ENCODE measurements at regions not wholly inside any gene's neighbourhood (a gene's known extent, or its start where the extent isn't known, plus 50 kb on each side); places are given as distances from the start of the nearest gene placed in this dataset.

DNA sequence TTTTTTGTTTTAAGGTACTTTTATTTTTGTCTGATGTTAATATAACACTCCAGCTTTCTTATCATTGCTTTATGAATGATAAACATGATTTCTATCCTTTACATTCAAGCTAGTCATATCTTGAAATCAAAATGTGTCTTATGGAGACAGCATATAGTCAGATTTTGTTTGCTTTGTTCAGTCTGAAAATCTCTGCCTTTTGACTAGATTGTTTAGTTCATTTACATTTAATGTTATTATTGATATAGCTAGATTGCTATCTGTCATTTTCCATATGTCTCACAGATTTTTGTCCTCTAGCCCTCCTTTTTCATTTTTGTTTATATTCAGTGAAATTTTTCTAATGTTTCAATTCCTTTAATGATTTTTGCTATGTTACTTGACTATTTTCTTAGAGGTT, 332.8 kb downstream of the SMOC2 start:
- DNase-seq (ENCODE audit: low spot score): no peak

DNA sequence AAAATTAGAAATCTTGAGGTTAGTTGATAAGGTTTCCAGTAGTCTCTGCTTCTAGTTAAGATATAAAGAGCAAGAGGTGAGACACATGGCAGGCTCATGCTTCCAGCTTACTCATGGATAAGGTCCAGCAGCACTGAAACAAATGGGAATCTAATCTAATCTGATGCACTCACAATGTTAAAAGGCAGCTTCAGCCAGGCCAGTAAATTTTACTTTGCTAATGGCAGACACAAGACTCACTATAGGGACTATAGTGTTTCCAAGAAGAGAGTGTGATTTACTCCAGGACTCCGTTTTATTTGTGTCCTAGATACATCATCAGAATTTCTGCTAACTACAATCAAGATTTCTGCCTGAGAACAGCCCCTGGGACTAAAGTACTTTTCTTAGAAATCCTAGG, 324.8 kb downstream of the SMOC2 start:
- no peak for DNase-seq (ENCODE audit: low spot score)

DNA sequence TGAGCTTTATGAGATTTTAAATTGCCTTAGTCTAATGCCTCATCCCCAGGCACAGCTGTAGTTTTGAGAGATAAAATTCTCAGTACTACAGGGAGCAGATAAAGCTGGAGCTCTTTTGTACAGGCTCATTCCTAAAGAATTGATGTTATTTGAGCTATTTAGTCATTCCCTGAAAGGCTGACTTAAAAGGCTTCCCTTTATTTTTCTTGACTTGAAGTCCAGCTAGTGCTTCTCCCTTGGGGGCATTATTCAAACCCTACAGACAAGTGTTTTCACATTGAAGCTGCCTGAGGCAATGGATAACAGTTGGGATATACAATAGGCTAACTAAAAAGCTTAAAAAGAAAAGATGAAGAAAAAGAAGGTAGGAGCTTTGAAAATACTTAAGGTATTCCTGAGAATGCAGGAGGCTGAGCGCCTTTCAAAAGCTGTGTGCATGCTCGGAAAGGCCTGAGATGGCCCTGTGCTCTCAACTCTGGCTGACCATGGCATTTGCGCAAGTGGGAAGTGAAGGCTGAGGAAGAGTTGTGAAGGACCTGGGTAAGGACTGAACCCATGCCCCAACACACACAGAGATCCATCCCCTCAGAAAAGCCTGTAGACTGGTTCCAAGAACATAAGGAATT, 315.1 kb downstream of the SMOC2 start:
- DNase-seq (ENCODE audit: low spot score): no peak

DNA sequence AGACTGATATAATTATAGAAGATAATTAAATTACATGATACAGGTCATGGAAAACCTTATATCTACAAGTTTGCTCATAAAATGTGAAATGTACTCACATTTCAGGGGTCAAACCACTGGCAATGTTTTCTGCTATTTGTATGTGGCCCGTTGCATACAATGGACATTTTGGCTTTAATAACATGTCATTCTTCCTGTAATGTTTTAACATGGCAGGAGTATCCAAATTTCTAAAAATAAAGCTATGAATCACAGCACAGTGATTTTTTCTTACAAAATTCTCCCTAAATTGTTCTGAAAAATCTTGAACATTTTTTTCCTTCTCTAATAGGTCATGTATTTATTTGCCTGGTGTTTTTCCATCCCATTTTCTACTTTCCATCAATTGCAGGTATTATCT, 305.7 kb downstream of the SMOC2 start:
- no peak for DNase-seq (ENCODE audit: low spot score)

DNA sequence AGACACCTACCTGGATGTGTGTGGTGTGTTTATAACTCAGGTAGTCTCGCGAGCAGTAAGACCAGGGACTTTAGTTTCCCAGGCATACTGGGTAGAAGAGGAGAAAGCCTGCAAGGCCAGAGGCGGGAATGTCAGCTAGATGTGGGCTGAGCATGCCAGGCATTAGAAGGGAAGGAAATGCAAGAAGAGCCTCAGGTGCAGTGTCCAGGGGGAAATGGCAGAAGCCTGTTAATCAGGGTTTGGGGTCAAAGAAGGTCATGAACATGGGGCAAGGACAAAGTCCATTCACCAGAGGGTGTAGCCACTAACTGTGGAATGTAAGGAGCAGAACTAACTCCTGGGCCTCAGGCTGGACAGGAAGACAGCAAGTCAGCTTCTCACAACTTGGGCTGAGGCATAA, 305.0 kb downstream of the SMOC2 start:
- DNase-seq (ENCODE audit: low spot score): no peak

DNA sequence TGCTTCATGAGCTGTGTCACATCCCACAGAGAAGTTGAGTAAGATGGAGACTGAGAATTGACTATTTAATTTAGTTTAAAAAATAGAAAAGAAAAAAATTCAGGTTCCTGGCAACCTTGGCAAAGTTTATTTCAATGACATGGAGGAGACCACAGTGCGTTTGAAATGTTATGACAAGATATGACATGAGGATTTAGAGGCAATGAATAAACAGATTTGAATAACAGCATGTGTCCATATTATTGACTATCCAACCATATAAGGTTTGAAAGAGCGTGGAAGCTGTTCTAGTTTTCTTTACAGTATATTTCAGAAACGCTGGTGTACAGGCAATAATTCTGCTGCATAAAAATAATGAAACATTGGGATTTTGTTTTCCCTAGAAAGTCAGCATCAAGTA, 303.9 kb downstream of the SMOC2 start:
- no peak for DNase-seq (ENCODE audit: low spot score)

DNA sequence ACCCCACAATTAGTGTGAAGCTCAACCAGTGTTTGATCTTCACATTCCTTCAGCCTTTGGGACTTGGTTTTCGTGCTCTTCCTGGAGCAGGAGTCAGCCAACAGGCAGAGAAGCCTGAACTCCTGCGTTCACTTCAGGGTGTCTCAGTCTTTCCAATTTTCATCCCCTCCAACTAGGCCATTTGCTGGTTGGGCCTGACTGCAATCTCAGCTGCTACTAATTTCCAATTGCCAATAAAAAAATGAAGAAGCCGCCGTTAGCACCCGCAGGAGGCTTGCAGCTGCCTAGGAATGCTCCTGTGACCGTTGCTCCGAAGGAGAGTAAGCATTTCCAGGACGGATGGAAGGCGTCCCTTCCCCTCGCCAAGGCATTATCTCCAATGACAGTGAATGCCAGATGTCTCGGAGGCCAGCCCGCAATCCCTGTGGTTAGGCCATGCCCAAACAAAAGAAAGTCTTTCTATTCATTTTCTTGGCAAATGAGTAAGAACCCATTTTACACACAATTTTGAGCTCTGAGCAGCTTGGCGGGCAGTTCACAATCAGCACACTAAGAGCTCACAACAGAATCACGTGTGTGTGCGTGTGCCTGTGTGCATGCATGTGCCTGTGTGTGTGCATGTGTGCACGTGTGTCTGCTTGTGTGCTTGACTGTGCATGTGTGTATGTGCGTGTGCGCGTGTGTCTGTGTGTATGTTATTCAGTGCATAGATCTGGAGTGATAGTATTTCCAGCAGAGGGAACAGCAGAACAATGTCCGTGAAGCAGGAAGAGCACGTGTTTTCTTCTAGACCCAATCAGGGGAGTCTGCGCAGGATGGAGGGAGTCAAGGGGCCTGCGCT, 301.2 kb downstream of the SMOC2 start:
- peak; percentile 55 for DNase-seq (ENCODE audit: low spot score)

DNA sequence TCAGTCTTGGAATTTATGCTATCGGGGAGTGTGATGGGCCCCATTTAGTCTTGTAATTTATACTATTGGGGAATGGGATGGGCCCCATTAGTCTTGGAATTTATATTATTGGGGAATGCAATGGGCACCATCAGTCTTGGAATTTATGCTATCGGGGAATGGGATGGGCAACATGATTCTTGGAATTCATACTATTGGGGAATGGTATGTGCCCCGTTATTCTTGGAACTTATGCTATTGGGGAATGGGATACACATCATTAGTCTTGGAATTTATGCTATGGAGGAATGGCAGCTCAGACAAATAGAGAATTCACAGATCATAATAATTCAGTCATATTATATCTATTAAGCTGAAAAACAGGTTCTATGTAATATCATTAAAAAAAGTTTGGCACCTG, 300.3 kb downstream of the SMOC2 start:
- DNase-seq (ENCODE audit: low spot score): no peak

DNA sequence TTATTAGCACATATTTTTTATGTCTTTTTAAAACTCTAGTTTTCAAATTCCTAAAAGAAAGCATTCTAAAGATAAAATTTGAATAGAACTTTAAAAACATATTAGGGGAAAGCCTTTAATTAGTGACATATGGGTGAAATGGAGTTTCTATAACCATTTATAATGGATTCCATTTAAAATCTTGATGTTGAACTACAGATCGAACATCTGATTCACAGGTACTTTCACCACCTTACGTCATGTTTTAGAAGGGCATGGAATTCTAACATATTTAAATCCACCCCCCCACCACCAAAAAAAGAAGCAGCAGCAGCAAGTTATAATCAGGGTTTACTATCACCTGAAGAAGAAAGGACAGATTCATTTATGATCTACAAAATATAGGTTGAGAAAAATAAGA, 298.4 kb downstream of the SMOC2 start:
- DNase-seq (ENCODE audit: low spot score): no peak

DNA sequence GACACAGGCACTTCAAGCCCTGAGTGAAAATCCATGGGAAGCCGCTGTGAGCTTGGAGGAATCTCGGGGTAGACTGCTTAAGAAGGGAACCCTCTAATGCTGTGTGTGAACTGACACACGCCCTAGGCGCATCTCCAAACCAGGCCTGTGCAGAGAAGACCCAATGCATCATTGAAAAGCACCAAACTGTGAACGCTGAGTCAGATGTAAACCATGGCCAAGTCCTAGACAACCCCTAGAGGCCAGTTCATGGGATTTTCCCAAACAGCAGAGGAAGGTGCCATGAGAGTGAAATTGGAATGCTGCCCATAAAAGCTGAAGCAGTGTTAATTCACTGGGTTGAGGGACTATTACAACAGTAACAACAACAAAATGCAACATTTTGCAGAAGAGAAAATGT, 296.5 kb downstream of the SMOC2 start:
- no peak for DNase-seq (ENCODE audit: low spot score)

DNA sequence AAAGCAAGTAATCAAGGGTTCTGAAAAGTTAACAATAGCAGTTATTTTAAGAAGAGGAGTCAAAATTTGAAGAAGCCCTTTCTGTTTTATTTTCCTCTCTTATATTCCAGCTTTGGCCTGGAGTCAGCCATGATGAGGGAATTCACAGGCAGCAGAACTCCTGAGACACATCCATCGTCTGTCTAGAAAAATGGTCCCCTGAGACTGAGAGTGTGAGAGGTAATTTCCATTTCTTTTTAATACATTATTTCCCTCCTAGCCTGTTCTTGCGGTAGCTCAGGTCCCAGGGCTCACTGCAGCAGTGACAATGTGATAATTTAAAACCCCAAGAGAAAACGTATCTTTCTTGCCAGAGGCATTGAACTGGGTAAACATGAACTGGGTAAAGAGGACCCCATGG, 296.0 kb downstream of the SMOC2 start:
- no peak for DNase-seq (ENCODE audit: low spot score)

DNA sequence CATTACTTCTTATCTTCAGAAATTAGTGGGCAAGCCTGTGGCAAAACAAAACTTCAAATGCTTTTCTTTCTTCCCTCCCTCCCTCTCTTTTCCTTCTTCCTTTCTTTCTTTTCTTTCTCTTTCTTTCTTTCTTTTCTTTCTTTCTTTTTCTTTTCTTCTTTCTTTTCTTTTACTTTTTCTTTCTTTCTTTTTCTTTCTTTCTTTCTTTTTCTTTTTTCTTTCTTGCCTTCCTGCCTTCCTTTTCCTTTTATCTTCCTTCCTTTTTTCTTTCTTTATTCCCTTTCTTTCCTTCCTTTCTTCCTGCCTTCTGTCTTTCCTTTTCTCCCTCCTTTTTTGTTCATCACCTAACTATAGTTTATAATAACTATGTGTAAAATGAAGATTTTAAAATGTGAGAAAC, 295.1 kb downstream of the SMOC2 start:
- no peak for DNase-seq (ENCODE audit: low spot score)

DNA sequence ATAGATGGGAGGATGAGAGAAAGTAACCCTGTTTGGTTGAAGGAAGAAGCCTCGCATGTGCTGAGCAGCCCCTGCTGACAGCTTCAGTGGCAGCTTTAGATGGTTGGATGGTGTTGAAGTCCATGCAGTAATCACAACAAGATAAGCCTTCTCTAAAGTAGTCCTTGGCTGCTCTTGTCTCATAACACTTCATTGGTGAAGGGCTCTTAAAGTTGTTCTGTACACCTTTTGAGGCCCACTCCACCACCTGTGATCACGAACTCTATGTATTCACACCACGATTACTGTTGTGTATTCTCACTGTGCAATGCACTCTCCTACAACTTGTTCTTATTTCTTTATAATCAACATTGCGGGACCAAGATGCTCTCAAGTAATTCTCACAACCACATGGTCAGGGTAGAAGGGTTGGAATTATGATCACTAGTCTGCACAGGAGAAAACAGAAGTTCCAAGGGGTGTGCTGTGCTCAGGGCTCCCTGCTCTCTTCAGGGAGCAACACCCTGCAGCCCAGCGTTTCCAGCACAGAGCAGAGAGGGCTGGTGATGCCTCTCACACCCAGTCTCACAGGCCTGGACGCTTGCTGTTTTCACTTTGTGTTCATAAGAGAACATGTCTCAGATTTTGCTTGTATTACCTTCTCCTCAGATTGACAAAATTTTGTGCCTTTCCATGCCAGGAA, 294.4 kb downstream of the SMOC2 start:
- DNase-seq (ENCODE audit: low spot score): no peak

DNA sequence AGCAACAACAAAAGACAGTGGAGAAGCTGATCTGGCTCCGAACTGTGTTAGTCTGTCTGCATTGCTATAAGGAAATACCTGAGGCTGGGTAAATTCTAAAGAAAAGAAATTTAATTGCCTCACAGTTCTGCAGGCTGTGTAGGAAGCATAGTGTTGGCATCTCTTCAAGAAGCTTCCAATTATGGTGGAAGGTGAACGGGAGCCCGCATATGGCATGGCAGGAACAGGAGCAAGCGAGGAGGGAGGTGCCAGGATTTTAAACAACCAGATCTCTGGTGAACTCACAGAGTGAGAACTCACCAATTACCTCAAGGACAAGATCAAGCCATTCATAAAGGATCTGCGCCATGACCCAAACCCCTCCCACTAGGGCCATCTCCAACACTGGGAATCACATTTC, 293.5 kb downstream of the SMOC2 start:
- no peak for DNase-seq (ENCODE audit: low spot score)

DNA sequence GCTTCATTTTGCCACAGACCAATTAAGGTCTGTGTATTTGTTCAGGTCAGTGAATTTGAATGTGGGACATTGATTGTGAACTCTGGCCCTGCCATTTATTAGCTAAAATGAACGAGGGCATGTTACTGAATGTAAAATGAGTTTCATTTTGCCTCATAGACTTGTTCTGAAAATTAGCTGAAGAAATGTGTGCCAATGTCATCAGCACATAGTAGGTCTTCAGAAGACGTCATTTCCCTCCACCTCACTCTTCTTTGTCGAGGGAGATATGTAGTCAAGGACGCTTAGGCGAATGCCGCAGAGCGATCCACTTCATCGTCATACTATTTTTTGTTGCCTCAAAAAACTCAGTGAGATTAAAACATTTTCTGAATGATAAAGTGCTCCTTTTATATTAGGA, 291.7 kb downstream of the SMOC2 start:
- no peak for DNase-seq (ENCODE audit: low spot score)

DNA sequence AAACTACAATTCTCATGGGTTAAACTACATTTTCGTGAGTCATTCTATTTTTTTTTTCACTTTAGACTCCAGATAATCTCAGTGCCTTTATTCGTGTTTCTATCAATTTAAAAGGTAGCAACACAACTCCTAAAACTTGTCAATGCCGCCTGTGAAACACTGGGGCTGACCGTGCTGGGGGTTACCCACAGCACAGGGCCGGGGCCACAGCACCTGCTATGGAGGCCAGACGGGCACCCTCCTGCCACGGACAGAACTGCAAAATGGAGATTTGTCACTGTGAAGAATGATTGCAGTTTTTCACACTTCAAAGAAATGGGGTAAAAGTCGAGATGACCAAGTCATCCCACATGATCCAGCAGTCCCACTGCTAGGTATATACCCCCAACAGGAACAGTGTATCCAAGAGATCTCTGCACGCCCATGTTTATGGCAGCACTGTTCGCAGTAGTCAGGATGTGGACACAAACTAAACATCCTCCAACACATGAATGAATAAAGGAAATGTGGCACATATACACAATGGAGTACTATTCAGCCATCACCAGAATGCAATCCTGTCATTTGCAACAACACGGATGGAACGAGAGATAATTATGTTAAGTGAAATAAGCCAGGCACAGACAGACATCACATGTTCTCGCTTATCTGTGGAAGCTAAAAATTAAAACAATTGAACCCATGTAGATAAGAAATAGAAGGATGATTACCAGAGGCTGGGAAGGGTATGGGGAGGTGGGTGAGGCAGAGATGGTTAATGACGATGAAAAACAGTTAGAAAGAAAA, 290.1 kb downstream of the SMOC2 start:
- no peak for DNase-seq (ENCODE audit: low spot score)

DNA sequence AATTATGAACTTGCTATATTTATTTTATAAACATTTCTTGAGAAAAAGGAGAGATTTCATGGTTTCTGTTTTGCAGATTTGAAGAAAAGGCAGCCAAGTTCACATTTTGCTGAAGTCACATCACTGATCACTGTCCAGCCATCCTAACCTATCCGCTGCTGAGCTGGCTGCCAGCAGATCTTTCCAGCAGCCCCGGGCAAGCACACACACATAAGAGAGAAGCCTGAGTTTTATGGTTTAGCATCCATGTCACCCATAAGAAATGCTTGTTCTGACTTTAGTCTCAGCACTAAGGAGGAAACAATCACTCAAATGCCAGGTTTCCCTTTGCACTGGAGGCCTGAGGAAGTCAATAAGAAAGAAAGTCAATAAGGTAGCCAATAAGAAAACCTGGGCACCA, 287.1 kb downstream of the SMOC2 start:
- DNase-seq (ENCODE audit: low spot score): no peak

DNA sequence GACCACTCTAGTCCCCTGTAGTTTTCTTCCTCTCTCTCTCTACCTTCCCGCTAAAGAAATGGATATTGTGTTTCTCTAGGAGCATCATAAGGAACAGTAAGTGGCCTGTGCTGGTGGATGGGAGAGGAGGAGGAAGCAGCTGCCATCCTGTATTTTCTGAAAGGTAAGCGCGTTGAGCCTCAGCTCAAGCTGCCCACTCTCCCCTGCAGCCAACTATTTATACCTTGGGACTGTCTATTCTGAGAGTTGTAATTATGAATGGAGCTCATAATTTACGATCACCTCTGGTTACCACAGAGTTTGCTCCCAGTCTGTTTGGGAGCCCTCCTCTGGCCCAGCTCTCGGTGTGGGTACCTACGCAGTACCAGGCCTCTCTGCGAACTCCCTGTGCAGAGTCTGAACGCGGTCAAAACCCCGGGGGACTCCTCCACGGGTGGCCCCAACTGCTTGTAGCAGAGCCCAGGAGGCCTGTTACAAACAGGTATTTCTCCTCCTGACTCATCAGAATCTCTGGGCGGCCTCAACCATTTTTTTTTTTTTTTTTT, 285.4 kb downstream of the SMOC2 start:
- no peak for DNase-seq (ENCODE audit: low spot score)

DNA sequence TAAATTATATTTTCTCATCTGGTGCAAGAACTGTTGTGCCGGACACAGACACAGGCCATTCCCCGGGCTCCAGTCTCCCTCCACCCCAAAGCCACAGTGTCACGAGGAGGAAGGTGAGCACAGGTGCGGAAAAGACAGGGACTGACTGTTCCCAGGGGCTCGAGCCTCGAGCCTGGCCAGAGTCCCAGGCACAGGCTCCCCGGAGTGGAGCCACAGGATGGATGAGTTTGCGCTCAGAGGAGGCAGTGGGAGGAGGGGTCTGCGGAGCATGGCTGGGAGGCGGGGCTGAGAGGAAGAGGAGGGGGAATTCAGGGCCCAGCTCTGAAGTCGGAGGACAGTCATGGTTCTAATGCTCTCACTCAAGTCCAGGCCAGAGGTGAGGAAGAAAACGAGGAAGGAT, 284.8 kb downstream of the SMOC2 start:
- no peak for DNase-seq (ENCODE audit: low spot score)

DNA sequence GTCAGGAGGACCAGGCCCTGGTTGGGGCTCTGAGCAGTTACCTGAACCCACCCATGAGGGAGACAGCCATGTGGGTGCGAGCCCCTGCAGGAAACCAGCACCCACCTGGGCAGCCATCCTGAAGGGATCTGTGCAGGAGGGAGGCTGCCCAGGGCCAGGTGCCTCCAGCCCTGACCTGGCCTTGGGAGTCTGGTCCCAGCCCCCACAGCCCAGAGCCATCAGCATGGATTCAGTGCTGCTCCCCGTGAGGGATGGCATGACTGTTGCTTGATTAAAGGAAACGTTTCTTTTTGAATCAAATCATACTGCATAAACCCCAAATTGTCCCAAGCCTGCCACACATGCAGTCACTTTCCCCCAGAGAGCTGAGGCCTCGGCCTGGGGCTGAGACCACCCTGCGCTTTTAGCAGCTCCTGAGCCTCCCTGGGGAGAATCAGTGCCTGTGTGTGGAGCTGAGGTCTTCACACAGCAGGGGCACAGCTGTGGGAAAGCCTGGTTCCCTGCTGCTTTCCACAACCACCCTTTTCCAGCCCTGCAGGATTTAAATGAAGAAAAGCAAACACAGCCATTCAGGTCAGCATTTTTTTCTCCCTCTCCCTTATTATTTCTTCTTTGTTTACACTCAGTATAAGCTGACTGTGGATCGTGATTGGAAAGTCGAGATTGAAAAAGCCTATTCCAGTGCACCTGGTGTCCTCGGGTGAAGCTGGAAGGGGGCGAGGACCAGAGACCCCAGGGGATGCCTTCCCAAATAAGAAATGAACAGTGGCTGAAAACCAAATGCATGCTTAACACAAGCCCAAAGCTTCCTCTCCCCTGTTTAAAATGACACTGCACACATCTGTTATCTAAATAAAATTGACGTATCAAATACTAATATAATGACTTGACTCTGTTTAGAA, 283.9 kb downstream of the SMOC2 start:
- DNase-seq (ENCODE audit: low spot score): no peak

DNA sequence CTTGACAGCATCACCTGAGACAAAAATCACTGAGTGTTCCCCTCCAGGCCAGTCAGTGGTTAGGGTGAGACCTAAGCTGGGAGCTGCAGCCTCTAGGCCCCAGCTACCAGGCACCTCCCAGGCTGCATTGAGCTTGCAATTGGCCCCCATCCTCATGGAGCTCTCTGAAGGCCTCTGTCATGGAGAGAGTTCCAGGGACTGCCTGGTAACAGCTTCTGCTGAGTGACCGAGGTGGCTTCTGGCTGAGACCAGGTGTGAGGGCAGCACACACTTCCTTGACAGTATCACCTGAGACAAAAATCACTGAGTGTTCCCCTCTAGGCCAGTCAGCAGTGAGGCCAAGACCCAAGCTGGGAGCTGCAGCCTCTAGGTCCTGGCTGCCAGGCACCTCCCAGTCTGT, 283.0 kb downstream of the SMOC2 start:
- no peak for DNase-seq (ENCODE audit: low spot score)

Measured in globus pallidus (tissue), 1 donor.